ENCODE measurements at regions not wholly inside any gene's neighbourhood (a gene's known extent, or its start where the extent isn't known, plus 50 kb on each side); places are given as distances from the start of the nearest gene placed in this dataset.

DNA sequence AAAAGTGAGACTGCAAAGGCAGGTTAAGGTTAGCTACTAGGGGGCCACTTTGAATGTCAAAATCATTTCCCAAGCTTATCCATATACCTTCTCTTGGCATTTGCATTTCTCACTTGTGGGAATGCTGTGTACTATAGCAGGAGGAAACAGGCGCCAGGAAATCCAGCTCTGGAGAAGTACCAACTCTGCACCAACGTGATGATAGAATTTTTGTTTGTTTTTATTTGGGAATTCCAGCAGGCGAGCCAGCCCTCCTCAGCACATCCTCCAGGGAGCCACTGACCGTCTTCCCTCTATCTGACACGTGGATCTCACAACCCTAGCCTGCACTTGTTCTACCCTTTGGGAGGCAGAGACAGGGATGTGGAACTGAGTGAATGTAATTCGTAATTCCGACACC, 318.0 kb downstream of the ACTL7B start:
- Histone ChIP-seq H3K36me3 (no peaks in the 10 kb centered on the region), H3K4me3 (no peak overlapping the region), H3K27me3 (no peaks in the 10 kb centered on the region), H3K4me1 (no peaks in the 10 kb centered on the region), H3K27ac (no peak overlapping the region), H3K9me3 (no peaks in the 10 kb centered on the region)
- DNase-seq (no peak), ATAC-seq (no peak)
- 52 to 57% methylated on average over 7 of the region's 7 CpGs for WGBS, 2 donors
- TF ChIP-seq, protein P1, sequence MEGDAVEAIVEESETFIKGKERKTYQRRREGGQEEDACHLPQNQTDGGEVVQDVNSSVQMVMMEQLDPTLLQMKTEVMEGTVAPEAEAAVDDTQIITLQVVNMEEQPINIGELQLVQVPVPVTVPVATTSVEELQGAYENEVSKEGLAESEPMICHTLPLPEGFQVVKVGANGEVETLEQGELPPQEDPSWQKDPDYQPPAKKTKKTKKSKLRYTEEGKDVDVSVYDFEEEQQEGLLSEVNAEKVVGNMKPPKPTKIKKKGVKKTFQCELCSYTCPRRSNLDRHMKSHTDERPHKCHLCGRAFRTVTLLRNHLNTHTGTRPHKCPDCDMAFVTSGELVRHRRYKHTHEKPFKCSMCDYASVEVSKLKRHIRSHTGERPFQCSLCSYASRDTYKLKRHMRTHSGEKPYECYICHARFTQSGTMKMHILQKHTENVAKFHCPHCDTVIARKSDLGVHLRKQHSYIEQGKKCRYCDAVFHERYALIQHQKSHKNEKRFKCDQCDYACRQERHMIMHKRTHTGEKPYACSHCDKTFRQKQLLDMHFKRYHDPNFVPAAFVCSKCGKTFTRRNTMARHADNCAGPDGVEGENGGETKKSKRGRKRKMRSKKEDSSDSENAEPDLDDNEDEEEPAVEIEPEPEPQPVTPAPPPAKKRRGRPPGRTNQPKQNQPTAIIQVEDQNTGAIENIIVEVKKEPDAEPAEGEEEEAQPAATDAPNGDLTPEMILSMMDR (IDR thresholded peaks at IDR 0.05): no peak
- intact Hi-C loops (cut with DNase I): no loop called here

DNA sequence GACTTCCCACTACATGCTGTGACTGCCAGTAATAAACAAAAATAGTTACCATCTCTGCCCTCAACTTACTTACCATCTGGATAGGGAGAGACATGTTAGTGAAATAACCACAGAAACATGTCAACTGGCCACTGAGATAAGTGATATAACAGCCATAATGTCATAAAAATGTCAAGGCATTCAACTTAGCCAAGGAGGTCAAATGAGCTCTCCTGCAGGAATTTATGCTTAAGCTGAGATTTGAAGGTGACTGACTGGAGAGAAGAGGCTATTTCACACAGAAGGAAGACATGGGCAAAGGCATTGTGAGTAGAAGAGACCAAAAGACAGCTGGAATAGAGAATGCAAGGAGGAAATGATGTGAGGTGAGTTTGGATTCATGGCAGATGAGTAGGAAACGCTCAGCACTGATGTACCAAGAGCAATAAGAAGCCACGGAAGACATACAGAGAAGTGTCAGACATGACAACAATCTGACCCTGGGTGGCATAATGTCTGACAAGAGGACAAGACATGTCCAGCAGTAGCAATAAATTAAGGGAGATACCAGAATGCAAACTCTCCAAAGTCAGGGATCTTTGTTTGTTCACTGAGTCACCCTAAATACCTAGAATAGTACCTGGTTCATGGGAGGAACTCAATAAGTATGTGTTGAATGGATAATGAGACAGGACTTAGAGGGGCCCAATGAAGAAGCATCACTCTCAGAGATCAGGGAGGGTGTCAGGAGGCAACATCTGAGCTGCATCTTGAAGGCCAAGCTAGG, 318.8 kb downstream of the ACTL7B start:
- intact Hi-C loops (cut with DNase I): no loop called here
- no peaks in the 10 kb centered on the region for H3K36me3 ChIP-seq
- H3K4me1 ChIP-seq: no peaks in the 10 kb centered on the region
- no peaks in the 10 kb centered on the region for H3K9me3 ChIP-seq
- no peak overlapping the region for H3K4me3 ChIP-seq
- DNase-seq (no peak), ATAC-seq (no peak)
- TF ChIP-seq, protein P1 (IDR thresholded peaks at IDR 0.05): no peak
- WGBS, 2 donors: 93 to 95% methylated on average over 2 of the region's 2 CpGs
- no peaks in the 10 kb centered on the region for H3K27me3 ChIP-seq
- no peak overlapping the region for H3K27ac ChIP-seq

DNA sequence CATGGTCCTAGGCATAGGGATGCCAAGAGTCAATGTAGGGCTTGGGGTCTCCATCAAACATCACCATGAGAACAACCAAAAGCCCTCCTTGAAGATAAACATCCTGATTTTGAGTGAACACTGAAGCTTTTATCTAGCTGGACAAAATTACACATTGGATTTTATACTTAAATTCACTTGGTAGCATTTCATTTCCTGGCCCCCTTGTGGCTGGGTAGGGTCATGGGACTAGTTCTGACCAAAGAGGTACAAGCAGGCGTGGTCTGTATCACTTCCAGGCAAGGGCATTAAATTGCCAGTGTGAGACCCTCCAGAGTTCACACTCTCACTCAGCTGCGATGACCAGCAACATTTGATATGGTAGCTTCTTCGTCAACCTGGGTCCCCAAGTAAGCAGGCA, 320.3 kb downstream of the ACTL7B start:
- Histone ChIP-seq H3K4me1 (no peaks in the 10 kb centered on the region), H3K4me3 (no peak overlapping the region), H3K27ac (no peak overlapping the region), H3K9me3 (no peaks in the 10 kb centered on the region), H3K27me3 (no peaks in the 10 kb centered on the region), H3K36me3 (no peaks in the 10 kb centered on the region)
- intact Hi-C loops (cut with DNase I): no loop called here
- ATAC-seq (no peak), DNase-seq (no peak)
- TF ChIP-seq, protein P1 (IDR thresholded peaks at IDR 0.05): peak in 8 of 9 donors; percentile 12 to 53 (median 44)
- WGBS, 2 donors: 75 to 82% methylated on average over 3 of the region's 3 CpGs

DNA sequence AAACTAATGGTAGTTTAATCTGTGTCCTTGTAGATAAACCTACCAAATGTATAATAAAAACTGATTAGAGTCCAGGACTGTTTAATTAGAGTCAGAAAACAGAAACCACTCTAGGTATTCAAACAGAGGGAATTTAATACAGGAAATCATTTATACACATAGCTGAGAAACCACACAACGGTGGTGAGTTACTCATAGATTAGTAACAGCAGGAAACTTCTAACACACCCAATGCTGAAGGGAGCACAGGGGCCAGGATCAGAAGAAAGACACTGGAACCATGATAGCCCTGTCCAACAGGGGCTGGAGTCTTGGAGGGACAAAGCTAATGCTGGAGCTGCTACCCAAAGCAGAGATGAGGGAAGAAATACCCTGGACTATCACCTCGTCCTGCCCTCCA, 321.0 kb downstream of the ACTL7B start:
- TF ChIP-seq, protein P1 (IDR thresholded peaks at IDR 0.05): no peak
- Histone ChIP-seq H3K4me3 (no peak overlapping the region), H3K9me3 (no peaks in the 10 kb centered on the region), H3K36me3 (no peaks in the 10 kb centered on the region), H3K4me1 (no peaks in the 10 kb centered on the region), H3K27me3 (no peaks in the 10 kb centered on the region), H3K27ac (no peak overlapping the region)
- WGBS, 2 donors: 72 to 74% methylated on average over 2 of the region's 2 CpGs
- ATAC-seq (no peak), DNase-seq (no peak)
- intact Hi-C loops (cut with DNase I): no loop called here

Measured in heart right ventricle (tissue), 16 donors.